Jurkat, Clone E6-1 (cell line): ENCODE measurements at regions not wholly inside any gene's neighbourhood (a gene's known extent, or its start where the extent isn't known, plus 50 kb on each side); places are given as distances from the start of the nearest gene placed in this dataset.

Experiments
- DNase-seq: peaks from one replicate; pipeline ENCODE4 v3.0.0-alpha.2; 2011; ENCODE audit warnings: low read depth, low spot score
- H3K4me3 ChIP-seq: 2 replicates; pipeline ENCODE4 v1.5.1; 2011; ENCODE audit warnings: mild to moderate bottlenecking, low read length, control low read depth, moderate library complexity

- no peak for DNase-seq
- no peak overlapping the region for H3K4me3 ChIP-seq
Observed at GRCh38 chr3:159923336-159923735, 65.3 kb upstream of the IL12A start.

DNA sequence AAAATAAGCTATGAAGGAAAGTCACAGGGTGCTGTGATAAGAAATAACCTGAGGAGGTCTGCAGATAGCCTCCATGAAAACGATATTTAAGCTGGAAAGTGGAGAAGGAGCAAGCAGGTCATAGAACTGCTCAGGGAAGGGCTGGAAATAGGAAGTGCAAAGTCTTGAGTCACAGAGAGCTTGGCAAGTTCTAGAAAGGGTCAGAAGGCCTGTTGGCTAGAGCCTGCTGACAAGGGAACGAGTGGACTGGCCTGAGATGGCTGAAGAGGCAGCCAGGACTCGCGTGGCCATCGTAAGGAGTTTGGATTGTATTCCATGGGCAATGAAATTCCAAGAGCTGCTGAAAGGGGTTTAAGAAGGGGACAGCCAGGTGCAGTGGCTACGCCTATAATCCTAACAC lies 64.7 kb upstream of the IL12A start:
- no peak overlapping the region for H3K4me3 ChIP-seq
- no peak for DNase-seq

DNA sequence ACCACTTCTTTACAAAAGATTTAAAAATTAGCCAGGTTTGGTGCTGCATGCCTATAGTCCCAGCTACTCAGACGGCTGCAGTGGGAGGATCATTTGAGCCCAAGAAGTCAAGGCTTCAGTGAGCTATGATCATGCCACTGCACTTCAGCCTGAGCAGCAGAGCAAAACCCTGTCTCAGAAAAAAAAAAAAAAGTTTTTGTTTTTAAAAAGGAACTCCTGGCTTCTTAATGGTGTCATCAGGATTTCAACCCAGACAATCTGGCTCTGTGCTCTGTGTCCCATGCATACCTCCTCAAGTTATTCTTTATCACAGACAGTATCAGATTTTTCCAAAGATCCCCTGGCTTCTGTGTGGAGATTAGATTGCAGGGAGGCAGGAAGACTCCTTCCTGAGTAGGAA lies 64.2 kb upstream of the IL12A start:
- no peak overlapping the region for H3K4me3 ChIP-seq
- no peak for DNase-seq

DNA sequence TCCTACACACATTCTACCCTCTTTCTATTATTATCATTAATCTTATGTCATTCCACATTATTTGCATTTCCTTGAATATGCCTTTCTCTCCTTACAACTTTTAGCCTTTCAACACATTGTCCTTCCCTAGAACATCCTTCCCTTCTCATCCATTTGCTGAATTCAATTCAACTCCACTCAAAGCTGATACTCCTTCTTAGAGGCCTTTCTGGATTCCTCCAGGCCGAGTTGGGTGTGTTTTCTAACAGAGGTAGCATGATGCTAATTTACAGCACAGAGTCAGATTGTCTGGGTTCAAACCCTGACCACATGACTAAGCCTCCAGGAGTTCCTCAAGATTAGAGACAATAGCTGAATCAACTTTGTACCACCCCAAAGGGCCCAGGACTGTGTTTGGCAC lies 63.4 kb upstream of the IL12A start:
- no peak overlapping the region for H3K4me3 ChIP-seq
- DNase-seq: no peak

GRCh38 chr3:159926573-159926972 lies 62.1 kb upstream of the IL12A start:
- DNase-seq: no peak
- no peak overlapping the region for H3K4me3 ChIP-seq

- no peak overlapping the region for H3K4me3 ChIP-seq
- DNase-seq: no peak
Observed at GRCh38 chr3:159928071-159928491, 60.6 kb upstream of the IL12A start.

- no peak overlapping the region for H3K4me3 ChIP-seq
- no peak for DNase-seq
Observed at GRCh38 chr3:159928666-159929065, 60.0 kb upstream of the IL12A start.

GRCh38 chr3:159929171-159930141 lies 59.2 kb upstream of the IL12A start:
- no peak overlapping the region for H3K4me3 ChIP-seq
- no peak for DNase-seq

- no peak overlapping the region for H3K4me3 ChIP-seq
- no peak for DNase-seq
Observed at GRCh38 chr3:159934216-159934615, 54.4 kb upstream of the IL12A start.

DNA sequence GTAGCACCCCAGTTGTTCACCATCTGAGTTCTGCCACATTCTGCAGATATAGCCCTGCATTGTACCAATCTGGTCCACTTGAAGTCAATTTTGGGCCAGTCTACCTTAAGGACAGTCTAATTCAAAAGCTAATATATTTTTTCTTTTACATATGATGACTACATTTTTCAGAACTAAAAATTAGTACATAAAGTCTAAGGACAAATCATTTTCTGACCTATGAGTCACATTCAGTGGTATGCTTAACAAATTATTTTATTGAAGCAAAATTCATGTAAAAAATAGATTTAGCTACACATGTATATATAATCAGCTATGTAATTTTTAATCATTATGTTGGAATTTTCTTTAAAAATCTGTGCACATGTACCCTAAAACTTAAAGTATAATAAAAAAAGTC lies 52.1 kb upstream of the IL12A start:
- no peak for DNase-seq
- no peak overlapping the region for H3K4me3 ChIP-seq

DNA sequence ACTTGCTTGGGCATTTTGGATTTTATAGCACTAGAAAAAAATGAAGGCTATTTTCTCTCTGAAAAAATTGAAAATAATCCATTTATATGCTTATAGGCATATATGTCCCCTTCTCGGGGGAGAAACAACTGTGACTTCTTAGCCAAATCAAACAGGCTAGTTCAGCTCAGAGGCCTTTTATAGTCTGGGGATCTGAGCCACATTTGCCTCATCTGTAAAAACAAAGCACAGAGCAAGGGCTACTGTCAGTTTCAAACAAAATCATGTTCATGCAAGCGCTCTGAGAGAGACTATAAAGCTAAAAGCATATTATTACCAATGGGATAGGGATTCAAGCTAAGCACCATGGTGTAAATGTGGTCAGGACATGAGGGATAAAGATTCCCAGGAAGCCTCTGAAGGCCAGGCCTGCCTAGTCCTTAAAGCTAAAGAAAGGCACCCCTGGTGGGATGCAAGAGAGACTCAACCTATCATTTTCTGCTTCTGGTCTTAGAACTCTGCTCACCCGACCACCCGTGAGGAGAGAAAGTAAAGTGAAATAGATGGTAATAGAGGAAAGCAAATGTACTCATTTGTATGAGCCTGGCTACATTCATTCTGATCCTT lies 51.0 kb upstream of the IL12A start:
- no peak for DNase-seq
- H3K4me3 ChIP-seq: no peak overlapping the region

DNA sequence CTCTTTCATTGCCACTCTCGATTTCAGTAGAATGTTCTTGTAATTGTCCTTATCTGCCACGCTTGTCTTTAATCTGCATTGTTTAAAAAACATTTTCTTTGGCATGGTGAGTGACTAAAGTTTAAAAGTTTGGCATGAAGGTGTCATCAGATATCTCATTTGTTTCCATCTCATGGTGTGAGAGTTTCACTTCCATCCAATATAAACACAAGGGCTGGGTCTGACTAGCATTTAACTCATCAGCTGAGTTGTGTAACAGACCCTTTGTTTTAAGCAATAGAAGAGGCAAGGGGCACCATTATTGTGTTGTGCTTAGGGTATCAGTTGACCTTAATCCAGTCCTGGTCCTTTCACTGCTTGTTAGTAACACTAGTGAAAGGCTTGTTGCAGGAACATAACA lies 49.9 kb upstream of the IL12A start:
- DNase-seq: no peak
- no peak overlapping the region for H3K4me3 ChIP-seq
